SKM-1 treated with dmso at 0.1 percent for 144 hours (cell line): ENCODE measurements at regions not wholly inside any gene's neighbourhood (a gene's known extent, or its start where the extent isn't known, plus 50 kb on each side); places are given as distances from the start of the nearest gene placed in this dataset.

Experiments used
- DNase-seq: peaks from one replicate; lab custom pipeline; 2025; ENCODE audit not compliant: unreplicated experiment; lab: John Stamatoyannopoulos, UW

DNA sequence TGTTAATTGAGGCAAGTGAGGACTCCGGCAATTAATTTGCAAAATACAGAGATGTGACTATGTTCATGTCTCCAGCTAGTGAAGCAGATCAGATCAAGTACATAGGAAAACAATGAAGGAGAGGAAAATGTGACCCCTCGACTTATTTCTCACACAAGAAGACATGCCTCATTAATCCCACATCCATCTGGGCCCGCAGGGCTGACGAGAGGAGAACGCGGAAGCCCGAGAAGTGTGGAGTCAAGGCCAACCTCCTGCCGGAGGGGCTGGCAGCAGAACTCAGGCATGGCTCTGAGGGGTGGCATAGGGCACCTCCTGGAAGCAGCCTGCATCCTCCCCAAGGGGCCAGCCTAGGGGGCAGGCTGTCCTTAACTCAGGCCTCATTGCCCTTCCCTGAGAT lies 54.4 kb downstream of the ZNF503 start:
- no peak for DNase-seq

DNA sequence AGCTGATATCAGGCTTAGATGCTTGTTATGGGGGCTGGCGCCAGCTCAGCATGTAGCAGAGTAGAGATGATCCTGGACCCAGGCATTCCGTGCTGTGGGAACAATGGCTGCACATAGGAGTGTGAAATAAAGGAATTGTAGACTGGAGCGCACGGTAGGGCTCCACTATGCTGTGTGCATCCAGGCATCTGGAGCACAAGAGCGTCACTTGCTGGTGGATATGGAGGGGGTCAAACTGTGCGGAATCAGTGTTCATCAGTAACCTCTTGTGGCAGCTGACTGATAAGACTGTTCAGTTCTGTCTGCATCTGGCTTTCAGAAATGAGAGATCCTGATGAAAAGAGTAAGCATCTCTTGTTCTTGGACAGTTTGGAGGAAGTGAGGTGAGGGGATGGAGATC lies 55.8 kb downstream of the ZNF503 start:
- no peak for DNase-seq

DNA sequence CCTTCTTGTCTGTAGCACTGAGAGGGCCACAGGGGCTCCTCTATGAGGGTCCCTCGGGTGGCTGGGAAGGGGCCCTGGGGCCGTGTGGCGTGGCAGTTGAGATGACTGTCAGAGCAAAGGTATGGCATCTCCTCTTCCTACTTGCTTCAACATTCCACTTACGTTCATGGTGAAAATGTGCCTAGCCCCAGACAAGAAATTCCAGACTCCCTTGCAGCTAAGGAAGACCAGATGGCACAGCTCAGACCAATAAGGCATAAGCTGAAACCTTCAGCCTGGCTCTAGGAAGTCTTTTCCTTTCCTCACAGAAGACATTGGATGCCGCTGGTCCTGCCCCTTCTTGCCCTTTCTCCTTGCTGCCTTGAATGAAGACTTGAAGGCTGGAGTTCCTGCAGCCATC lies 57.4 kb downstream of the ZNF503 start:
- DNase-seq: no peak

DNA sequence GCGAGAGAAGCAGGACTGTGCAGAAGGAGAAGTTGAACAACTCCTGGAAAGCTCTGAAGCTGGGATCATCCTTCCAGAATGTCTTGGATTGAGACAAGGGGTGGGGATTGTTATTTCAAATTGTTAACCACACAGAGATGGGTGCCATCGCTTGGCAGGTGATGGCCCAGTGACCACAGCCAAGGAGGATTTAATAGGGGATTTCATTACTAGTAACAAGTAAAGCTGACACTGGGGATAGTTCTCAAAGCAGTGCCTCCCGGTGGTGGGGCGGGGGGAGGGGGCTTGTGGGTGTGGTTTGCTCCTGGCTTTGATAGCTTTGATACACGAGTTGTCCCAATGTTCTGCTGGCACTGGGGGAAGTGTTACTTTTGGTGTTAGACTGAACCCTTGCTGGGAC lies 59.2 kb downstream of the ZNF503 start:
- no peak for DNase-seq

DNA sequence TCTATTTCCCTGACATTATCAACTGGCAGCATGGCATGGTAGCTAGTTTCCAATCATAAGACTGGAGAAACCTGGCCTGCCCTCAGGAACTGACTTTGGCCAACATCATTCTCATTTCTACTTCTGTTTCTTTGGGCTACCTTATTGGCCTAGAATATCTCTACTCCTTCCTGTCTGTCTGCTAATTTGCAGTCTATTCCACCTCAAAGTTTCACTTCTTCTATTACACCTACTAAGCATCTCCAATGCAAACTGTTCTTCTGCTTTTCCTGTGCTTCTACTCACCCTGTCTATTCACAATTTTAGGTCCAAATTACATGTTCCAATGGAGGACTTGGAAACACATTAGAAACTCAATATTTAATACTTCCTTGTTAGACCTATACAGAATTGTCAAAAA lies 65.6 kb downstream of the ZNF503 start:
- peak; percentile 69 for DNase-seq

DNA sequence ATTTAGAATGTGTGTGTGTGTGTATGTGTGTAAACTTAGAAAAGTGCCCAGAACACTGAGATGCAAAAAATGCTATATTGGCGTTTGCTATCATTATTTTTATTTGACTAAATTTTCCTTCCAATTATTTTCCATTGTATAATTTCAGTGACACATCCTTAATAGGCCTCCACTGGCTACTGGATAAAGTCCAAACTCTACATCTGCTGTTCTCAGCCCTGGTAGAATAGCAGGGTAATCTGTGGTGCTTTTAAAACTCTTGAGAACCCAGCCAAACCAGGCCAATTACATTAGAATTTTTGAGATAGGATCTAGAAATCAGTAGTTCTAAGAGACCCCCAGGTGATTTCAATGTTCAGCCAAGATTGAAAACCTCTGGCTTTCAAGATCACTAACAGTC lies 66.4 kb downstream of the ZNF503 start:
- no peak for DNase-seq

DNA sequence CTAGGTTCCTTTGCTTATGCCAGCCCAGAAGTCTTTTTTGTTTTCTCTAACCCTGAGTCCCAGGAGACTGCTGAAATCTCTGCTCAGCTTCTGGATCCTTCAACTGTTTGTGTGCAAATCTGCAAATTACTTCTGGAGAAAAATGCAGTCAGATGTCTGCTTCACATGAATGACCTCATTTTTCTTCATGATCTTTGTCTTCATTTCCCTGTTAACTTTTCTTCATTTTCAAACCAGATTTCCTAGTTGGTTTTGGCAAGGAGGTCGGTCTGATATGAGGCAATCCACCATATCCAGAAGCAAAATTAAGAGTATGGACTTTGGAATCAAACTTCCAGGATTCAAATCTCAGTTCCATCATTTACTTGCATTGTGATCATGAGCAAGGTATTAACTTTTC lies 66.8 kb downstream of the ZNF503 start:
- no peak for DNase-seq

DNA sequence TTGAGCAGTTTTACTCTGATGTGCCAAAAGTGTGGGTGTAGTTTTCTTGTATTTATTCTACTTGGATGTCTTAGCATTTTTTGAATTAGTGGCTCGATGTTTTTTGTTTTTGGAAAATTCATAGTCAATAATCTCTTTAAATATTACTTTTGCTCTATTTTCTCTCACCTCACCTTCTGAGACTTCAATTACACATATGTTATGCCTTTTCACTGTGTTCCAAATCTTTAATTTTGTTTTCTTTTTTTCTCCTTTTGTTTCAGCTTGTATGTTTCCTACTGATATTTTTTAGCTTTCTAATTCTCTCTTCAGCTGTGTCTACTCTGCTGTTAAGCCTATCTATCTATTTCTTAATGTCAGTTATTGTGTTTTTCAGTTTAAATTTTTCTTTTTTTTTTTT lies 69.5 kb downstream of the ZNF503 start:
- no peak for DNase-seq

DNA sequence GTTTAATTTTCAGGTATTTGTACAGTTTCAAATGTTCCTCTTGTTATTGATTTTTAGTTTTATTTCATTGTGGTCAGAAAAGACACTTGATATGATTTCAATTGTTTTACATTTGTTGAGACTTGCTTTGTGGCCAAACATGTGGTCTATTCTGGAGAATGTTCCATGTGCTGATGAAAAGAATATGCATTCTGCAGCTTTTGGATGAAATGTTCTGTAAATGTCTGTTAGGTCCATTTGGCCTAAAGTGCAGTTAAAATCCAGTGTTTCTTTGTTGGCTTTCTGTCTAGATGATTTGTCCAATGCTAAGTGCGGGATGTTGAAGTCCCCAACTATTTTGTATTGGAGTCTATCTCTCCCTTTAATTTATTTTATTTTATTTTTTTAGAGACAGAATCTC lies 70.5 kb downstream of the ZNF503 start:
- DNase-seq: no peak

DNA sequence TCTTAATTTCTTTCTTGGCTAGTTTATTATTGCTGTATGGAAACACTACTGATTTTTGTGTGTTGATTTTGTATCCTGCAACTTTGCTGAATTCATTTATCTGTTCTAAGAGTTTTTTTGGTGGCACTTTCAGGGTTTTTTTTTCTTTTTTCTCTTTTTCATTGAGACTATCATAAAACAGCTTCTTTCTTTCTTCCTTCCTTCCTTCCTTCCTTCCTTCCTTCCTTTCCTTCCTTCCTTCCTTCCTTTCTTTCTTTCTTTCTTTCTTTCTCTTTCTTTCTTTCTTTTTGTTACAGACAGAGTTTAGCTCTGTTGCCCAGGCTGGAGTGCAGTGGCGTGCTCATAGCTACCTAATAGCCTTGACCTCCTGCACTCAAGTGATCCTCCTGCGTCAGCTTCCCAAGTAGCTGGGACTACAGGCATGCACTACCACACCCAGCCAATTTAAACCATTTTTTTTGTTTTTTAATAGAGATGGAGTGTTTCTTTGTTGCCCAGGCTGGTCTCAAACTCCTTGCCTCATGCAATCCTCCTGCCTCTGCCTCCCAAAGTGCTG lies 72.3 kb downstream of the ZNF503 start:
- DNase-seq: no peak

DNA sequence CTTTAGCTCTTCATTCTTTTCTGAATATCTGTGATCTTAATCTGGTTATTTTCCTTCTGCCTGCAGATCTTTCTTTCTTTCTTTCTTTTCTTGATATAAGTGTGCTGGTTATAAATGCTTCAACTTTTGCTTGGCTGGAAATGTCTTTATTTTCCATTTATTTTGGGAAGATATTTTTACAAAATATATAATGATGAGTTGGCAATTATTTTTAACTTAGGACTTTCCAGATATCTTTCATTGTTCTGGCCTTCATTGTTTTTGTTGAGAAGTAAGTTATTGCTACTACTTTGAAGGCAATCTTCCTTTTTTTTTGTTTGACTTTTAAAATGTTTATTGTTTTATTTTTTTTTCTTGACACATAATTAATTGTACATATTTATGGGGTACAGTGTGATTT lies 75.3 kb downstream of the ZNF503 start:
- DNase-seq: no peak

DNA sequence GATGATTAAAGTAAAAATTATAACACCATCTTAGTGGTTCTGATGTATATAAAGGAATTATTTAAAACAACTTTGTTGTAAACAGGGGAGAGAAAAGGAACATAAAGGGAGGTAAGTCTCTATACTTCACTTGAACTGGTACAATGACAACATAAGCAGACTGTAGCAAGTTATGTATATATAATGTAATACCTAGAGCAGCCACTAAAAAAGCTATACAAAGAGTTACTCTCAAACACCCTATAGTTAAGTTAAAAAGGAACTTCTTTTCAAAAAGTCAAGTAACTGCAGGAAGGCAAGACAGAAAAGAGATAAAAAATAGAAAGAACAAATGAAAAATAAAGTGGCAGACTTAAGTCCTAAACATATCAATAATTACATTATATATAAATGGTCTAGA lies 82.3 kb downstream of the ZNF503 start:
- no peak for DNase-seq

DNA sequence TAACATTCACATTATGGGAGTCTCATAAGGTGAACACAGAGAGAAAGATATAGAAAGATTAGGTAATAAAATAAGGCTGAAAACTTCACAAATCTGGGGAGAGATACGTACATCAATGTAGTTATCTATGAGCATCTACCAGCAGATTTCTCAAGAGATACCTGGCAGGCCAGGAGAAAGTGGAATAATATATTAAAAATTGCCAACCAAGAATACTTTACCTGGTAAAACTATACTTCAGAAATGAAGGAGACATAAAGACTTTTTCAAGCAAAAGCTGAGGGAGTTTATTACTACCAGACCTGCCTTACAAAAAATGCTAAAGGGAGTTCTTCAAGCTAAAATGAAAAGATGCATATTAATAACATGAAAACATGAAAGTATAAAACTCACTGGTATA lies 78.8 kb upstream of the COMTD1 start:
- DNase-seq: no peak

DNA sequence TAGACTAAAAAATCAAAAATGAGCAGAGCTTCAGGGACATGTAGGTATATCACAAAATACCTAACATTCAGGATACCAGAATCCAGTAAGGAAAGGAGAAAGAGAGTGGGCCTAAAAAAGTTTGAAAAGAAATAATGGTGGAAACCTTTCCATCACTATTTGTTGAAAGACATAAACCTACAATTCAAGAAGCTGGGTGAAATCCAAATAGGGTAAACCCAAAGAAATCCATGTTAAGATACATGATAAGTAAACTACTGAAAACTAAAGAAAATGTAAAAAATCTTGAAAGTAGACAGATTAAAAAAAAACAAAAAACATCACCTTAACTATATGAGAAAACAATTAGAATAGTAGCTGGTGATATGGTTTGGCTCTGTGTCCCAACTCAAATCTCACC lies 76.7 kb upstream of the COMTD1 start:
- DNase-seq: no peak

DNA sequence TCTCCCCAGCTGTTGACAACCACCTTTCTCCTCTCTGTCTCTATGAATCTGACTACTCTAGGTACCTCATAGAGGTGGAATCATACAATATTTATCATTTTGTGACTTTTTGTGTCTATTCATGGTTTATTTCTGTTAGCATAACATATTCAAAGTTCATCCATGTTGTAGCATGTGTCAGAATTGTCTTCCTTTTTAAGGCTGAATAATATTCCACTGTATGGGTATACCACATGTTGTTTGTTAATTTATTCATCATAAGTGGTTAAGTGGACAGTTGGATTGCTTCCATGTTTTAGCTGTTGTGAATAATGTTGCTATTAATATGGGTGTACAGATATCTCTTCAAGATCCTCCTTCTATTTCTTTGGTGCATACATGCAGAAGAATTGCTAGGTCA lies 69.9 kb upstream of the COMTD1 start:
- DNase-seq: no peak

DNA sequence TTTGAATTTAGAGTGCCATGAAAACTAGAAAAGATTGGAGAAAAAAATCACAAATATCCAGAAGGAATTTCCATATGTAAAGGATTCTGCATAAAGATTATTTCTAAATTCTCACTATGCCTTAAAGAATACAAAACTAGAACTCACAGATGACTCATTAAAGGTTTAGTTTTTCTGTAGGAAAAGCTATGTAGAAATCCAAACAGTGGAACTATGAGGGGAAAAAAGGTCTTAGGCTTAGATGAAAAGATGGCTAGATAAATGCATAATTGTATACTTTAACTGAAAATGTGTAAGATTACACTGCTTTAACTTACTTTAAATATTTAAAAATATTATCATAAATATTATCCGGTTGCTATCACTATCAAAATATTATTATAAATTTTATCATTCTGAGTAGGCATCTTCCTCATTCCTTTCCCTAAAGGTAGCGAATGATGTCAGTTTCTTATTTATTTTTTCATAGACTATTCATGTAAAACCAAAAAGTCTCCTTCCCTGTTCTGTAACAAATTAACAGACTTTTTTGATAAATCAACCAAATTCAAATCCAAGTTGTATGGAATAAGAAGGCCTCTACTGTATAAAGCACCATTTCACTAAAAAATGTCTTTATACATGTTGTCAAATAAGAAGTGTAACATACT lies 69.1 kb upstream of the COMTD1 start:
- no peak for DNase-seq

DNA sequence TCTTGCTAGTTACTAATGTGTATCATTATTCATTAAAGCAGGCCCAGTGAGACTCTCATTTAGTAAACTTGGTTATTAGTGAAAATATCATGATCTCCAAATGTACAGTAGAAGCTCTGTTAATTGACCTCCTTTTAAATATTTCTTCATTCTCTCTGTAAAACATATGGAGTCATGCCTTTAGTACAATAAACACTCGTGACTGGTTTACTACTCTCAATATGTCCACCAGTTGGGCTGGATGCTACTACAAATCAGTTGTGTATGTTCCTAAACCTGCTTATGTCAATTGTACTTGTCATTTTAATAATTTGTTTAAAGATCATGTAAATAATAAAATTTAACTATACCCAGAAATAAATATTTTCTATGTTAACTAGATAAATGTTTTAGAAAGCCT lies 68.6 kb upstream of the COMTD1 start:
- no peak for DNase-seq

DNA sequence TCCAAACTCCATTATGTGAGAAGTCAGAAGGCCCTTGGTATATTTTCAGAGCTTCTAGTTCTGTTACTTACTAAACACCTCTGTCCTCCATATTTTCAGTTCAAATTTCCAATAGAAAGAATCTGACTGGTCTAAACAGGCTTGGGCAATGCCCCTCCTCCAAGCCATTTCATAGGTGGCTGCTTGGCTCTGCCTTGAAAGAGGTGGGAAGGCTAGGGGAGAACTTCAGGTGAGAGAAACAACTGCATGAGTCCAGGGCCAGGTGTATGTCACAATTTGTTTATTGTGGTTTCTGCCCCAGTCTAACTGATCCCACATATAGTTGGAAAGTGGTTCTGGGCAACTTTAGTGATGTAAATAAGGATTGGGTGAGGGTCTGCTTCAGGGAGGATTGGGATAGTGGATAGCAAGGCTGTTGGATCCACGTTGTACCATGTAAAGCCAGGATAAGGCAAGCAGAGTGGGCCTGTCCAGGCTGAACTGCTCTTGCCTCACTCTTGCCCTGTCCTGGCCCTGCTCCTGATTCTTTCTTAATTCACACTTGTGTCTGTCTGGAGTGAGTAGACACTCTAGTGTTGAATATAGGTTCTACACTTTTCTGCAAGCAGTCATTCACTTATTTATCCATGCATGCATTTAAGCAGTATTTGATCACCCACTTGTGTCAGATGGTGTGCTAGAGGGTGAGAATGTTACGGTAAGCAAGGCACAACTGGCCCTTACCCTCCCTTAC lies 67.5 kb upstream of the COMTD1 start:
- DNase-seq: no peak

DNA sequence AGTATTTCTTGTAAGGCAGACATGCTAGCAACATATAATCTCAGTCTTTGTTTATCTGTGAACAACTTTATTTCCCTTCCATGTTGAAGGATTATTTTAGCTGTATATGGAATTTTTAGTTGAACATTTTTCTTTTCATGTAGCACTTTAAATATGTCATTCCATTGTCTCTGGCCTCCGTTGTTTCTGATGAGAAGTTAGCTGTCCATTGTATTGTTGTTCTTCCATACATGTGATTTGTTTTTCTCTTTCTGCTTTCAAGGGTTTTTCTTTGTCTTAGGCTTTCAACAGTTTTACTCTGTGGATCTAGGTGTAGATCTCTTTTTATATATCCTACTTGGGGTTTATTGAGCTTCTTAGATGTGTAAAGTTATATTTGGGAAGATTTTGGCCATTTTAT lies 66.3 kb upstream of the COMTD1 start:
- no peak for DNase-seq

DNA sequence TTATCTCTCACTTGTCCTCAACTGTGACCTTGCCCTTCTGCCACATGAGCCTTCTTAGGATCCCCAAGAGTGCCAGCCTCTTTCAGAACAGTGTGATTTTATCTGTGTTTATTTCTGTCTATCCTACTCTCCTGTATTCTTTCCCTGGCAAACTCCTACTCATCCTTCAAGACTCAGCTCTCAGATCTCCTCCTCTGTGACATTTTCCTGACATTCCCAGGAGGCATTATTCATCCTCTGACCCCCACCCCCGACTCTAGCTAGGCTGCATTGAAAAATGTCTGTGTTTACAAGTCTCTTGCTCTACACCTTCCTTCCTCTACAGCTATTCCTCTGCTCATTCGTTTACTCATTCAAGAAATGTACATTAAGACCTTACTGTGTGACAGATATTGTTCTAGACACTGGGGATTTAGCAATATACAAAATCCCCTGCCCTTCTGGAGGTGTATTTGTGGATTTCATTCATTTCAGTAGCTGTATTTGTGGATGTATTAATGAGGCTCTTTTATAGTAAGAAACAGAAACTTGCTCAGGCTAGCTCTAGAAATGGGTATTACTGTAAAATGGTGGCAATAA lies 61.4 kb upstream of the COMTD1 start:
- DNase-seq: no peak

DNA sequence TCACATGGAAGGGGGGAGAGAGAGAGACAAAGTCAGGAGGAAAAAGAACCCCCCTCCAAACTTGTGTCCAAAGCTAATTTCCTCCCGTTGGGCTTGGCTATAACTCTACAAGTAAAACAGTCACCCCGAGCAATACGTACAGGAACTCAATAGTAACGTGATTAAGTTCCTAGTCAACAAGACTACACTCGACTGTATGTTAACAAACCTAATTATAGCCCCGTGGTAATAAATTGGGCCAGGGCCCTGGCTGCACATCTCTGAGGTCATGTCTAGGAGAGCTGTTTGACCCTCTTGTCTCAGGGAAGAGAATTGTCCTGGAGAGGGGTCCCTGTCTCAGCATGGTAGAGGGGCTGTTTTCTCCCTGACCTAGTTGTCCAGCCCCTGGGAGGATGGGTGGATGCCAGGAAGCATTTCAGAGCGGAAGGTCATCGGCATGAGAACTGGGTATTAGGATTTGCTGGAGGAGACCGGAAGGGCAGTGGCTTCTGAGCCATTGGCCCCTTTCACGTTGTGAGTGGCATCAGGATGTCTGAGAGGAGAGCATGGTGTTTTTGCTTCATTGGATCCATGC lies 60.2 kb upstream of the COMTD1 start:
- no peak for DNase-seq
